Motor neuron (in vitro differentiated cells): ENCODE measurements at regions not wholly inside any gene's neighbourhood (a gene's known extent, or its start where the extent isn't known, plus 50 kb on each side); places are given as distances from the start of the nearest gene placed in this dataset.

Experiments
- ATAC-seq, 8 experiments: fragments of 200-7000 bp; cut with Tn5 transposase; replicated peaks in 6 of 8; 2 replicates each; pipeline ENCODE4 v1.8.0; 2021; ENCODE audit warnings: mild to moderate bottlenecking in 8 of 8, moderate library complexity in 8 of 8
- H3K27ac ChIP-seq, 2 donors: fragments of 250-450 bp; sonication (Bioruptor Pico); 2 replicates each; pipeline ENCODE4 v1.9.0; 2021; ENCODE audit warnings: antibody characterized with exemption in 2 of 2, mild to moderate bottlenecking in 2 of 2, moderate library complexity in 1 of 2
- H3K4me1 ChIP-seq, 2 donors: fragments of 250-450 bp; sonication (Bioruptor Pico); replicated peaks in 1 of 2; 2 replicates each; pipeline ENCODE4 v1.6.1; 2021; ENCODE audit warnings: antibody characterized with exemption in 2 of 2, mild to moderate bottlenecking in 2 of 2, moderate library complexity in 1 of 2
- H3K4me3 ChIP-seq, 5 donors: fragments of 250-450 bp; sonication (Bioruptor Pico); 2 replicates each; pipeline ENCODE4 v1.9.0; 2021; ENCODE audit warnings: antibody characterized with exemption in 5 of 5, mild to moderate bottlenecking in 5 of 5, moderate library complexity in 4 of 5
- WGBS, 10 experiments: fragments of 450-650 bp; shearing (Covaris generic); methylation state at CpG; one replicate each; pipeline ENCODE4 v1.0.0; 2022; 5-methylcytosine and 5-hydroxymethylcytosine counted together
- in situ Hi-C, 9 experiments: fragments of 400-800 bp; cut with MboI; loops; one replicate each; pipeline ENCODE4 v1.15.0; 2021; ENCODE audit warnings: low sequenced_read_pairs in 9 of 9, low pct_unique_long_range_greater_than_20kb in 2 of 9; ENCODE audit not compliant: unreplicated experiment in 9 of 9

DNA sequence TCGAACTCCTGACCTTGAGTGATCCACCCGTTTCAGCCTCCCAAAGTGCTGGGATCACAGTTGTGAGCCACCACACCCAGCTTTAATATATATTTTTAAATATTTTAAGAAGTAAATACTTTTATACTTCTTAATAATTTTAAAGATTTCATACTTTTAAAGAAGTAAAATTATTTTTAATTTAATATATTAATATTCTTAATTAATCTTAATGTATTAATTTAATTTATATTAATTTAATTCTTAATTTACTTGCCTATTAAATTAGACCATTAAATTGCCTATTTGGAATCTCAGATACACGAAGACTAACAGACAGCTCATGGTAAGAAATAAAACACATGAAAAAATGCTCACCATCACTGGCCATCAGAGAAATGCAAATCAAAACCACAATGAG, 1087.4 kb downstream of the CDH18 start:
- no peak for ATAC-seq
- in situ Hi-C loops = no loop called here
- no peak overlapping the region for H3K27ac ChIP-seq
- no peak overlapping the region for H3K4me3 ChIP-seq
- no peaks in the 10 kb centered on the region for H3K4me1 ChIP-seq
- WGBS, 10 experiments = 14 to 100% (median 74%) methylated on average over 1 to 3 of the region's 3 CpGs; no CpG with 5 or more reads in 1 of the 10 experiments

- 0 to 100% (median 75%) methylated on average over 1 to 5 of the region's 5 CpGs; no CpG with 5 or more reads in 1 of the 10 experiments for WGBS, 10 experiments
These were observed 1067.0 kb downstream of the CDH18 start for GRCh38 chr5:18920966-18921365.

DNA sequence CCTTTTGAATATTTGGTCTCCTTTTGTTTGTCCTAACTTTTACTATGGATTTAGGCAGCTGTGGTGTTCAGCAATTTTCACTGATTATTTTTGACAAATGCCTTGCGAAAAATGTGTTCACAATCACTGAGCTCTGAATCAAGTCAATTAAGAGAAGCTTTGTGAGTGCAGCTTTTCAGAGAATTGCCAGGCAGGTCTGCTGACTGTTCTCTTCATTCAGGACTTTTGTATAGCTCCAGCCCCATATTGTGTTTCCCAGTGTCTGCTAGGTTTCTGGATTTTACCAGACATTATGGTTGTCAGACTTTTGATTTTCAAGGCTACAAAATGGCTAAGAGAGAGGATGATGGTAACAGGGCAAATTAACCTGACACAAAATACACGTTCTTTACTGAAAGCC, 1055.9 kb downstream of the CDH18 start:
- H3K27ac ChIP-seq = no peak overlapping the region
- no peaks in the 10 kb centered on the region for H3K4me1 ChIP-seq
- WGBS, 10 experiments = 9 to 94% (median 73%) methylated on average over 1 to 2 of the region's 2 CpGs
- in situ Hi-C loops = no loop called here
- H3K4me3 ChIP-seq = no peak overlapping the region
- peak in 3 of 8 experiments; percentile 22 to 54 (median 43) for ATAC-seq

More at GRCh38 chr5:18920966-18921365, 1067.0 kb downstream of the CDH18 start:
- Histone ChIP-seq H3K4me1 (no peaks in the 10 kb centered on the region), H3K4me3 (no peak overlapping the region), H3K27ac (no peak overlapping the region)
- in situ Hi-C loops = no loop called here
- no peak for ATAC-seq

DNA sequence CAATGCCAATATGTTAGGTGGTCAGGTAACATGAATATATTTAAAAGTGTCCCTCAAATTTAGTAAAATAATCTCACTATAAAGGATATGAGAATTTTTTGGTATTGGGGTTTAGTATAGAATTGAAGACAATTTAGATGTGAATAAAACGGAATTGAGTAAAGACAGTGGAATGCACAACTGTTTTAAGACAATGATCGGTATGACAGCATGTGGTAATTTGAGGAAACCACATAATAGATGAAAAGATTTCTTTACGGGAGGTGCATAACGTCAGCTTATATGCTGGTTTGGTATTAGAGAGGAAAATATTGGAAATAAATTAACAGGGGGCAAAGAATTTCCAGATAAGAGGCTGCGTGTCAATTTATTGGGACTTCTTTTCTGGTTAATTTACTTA, 1043.2 kb downstream of the CDH18 start:
- Histone ChIP-seq H3K4me1 (no peaks in the 10 kb centered on the region), H3K4me3 (no peak overlapping the region), H3K27ac (no peak overlapping the region)
- 18 to 92% (median 65%) methylated on average over 2 to 5 of the region's 5 CpGs for WGBS, 10 experiments
- no peak for ATAC-seq
- in situ Hi-C loops = no loop called here

- Histone ChIP-seq H3K4me3 (no peak overlapping the region), H3K27ac (no peak overlapping the region), H3K4me1 (peaks cover 0 to under 1% of the 10 kb centered on the region in 2 donors)
- in situ Hi-C loops = no loop called here
- WGBS, 10 experiments = 0 to 83% (median 40%) methylated on average over 1 to 2 of the region's 2 CpGs; no CpG with 5 or more reads in 1 of the 10 experiments
- no peak for ATAC-seq
These were observed 1033.8 kb downstream of the CDH18 start for GRCh38 chr5:18954239-18954638.

GRCh38 chr5:18959535-18959934, 1028.5 kb downstream of the CDH18 start:
- peaks cover 4 to 5% of the 10 kb centered on the region in 2 donors for H3K4me1 ChIP-seq
- 11 to 90% (median 79%) methylated on average over 1 to 4 of the region's 4 CpGs; no CpG with 5 or more reads in 1 of the 10 experiments for WGBS, 10 experiments
- peak in 2 of 8 experiments; percentile 25 to 26 for ATAC-seq
- H3K4me3 ChIP-seq = no peak overlapping the region
- H3K27ac ChIP-seq = no peak overlapping the region
- in situ Hi-C loops = no loop called here

GRCh38 chr5:18961234-18961633, 1026.8 kb downstream of the CDH18 start:
- in situ Hi-C loops = no loop called here
- ATAC-seq = no peak
- WGBS, 10 experiments = 0 to 100% (median 87%) methylated on average over 2 to 3 of the region's 3 CpGs; no CpG with 5 or more reads in 1 of the 10 experiments
- no peak overlapping the region for H3K27ac ChIP-seq
- H3K4me3 ChIP-seq = no peak overlapping the region
- peaks cover 4 to 5% of the 10 kb centered on the region in 2 donors for H3K4me1 ChIP-seq

GRCh38 chr5:18965893-18966292, 1022.1 kb downstream of the CDH18 start:
- Histone ChIP-seq H3K4me1 (no peaks in the 10 kb centered on the region), H3K27ac (no peak overlapping the region), H3K4me3 (no peak overlapping the region)
- 30 to 100% (median 96%) methylated on average over 1 to 3 of the region's 3 CpGs; no CpG with 5 or more reads in 1 of the 10 experiments for WGBS, 10 experiments
- ATAC-seq = no peak
- in situ Hi-C loops = no loop called here

GRCh38 chr5:18967637-18968036, 1020.4 kb downstream of the CDH18 start:
- Histone ChIP-seq H3K4me1 (peaks cover 0 to 2% of the 10 kb centered on the region in 2 donors), H3K4me3 (no peak overlapping the region), H3K27ac (no peak overlapping the region)
- no peak for ATAC-seq
- WGBS, 10 experiments = 38 to 100% (median 100%) methylated on average over 1 of the region's 1 CpG; no CpG with 5 or more reads in 1 of the 10 experiments
- in situ Hi-C loops = no loop called here

- no peak for ATAC-seq
- peaks cover 0 to 2% of the 10 kb centered on the region in 2 donors for H3K4me1 ChIP-seq
- H3K27ac ChIP-seq = no peak overlapping the region
- in situ Hi-C loops = no loop called here
- H3K4me3 ChIP-seq = no peak overlapping the region
- WGBS, 10 experiments = 0 to 100% (median 80%) methylated on average over 1 to 2 of the region's 6 CpGs; no CpG with 5 or more reads in 5 of the 10 experiments
These were observed 1019.0 kb downstream of the CDH18 start for GRCh38 chr5:18968966-18969365.

DNA sequence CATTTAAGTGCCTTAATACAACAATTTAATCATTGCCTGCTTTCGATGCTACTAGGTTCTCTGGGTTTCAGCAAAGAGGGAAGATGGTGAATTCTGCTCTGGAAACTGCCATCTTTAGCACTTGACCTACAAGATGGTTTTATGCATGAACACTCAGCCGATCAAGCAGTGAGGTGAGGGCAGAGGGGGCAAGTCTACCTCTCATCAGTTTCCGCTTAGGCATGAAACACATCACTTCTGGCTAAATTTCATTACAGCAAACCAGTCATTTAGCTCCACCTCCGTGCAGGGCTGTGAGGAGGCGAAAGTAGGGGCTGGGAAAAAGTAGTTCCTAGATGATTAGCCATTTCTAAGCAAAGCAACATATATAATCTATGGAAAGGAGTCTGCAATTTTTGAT, 1018.0 kb downstream of the CDH18 start:
- in situ Hi-C loops = no loop called here
- ATAC-seq = no peak
- 13 to 90% (median 53%) methylated on average over 1 to 5 of the region's 5 CpGs; no CpG with 5 or more reads in 2 of the 10 experiments for WGBS, 10 experiments
- H3K4me3 ChIP-seq = no peak overlapping the region
- no peak overlapping the region for H3K27ac ChIP-seq
- H3K4me1 ChIP-seq = peaks cover 0 to 2% of the 10 kb centered on the region in 2 donors

- in situ Hi-C loops = no loop called here
- WGBS, 10 experiments = 8 to 72% (median 37%) methylated on average over 2 to 3 of the region's 3 CpGs; no CpG with 5 or more reads in 2 of the 10 experiments
- Histone ChIP-seq H3K27ac (no peak overlapping the region), H3K4me3 (no peak overlapping the region), H3K4me1 (peaks cover 0 to 2% of the 10 kb centered on the region in 2 donors)
- peak in 6 of 8 experiments; percentile 59 to 93 (median 64) for ATAC-seq
These were observed 1015.8 kb downstream of the CDH18 start for GRCh38 chr5:18972177-18972576.

- in situ Hi-C loops = no loop called here
- no peak overlapping the region for H3K4me3 ChIP-seq
- peaks cover 0 to 2% of the 10 kb centered on the region in 2 donors for H3K4me1 ChIP-seq
- no peak overlapping the region for H3K27ac ChIP-seq
- WGBS, 10 experiments = 4 to 89% (median 77%) methylated on average over 4 to 5 of the region's 5 CpGs
- ATAC-seq = no peak
These were observed 1012.4 kb downstream of the CDH18 start for GRCh38 chr5:18975624-18976023.

- 0 to 100% (median 100%) methylated on average over 1 of the region's 1 CpG; no CpG with 5 or more reads in 1 of the 10 experiments for WGBS, 10 experiments
- no peak overlapping the region for H3K4me3 ChIP-seq
- H3K4me1 ChIP-seq = no peaks in the 10 kb centered on the region
- H3K27ac ChIP-seq = no peak overlapping the region
- in situ Hi-C loops = no loop called here
- ATAC-seq = no peak
These were observed 1010.1 kb downstream of the CDH18 start for GRCh38 chr5:18977880-18978279.
